IMR-90 (cell line): ENCODE measurements at regions not wholly inside any gene's neighbourhood (a gene's known extent, or its start where the extent isn't known, plus 50 kb on each side); places are given as distances from the start of the nearest gene placed in this dataset.

ENCODE experiments used
- ATAC-seq: fragments of 200-7000 bp; cut with Tn5 transposase; 2 replicates; pipeline ENCODE4 v1.9.1; 2020; ENCODE audit warnings: low read depth, mild to moderate bottlenecking, moderate library complexity
- BruUV-seq: library from RNA; stranded (reverse); fragments of 400-500 nt; replicated peaks from 2 replicates; lab custom pipeline; 2021; lab: Mats Ljungman, UMichigan
- CTCF ChIA-PET: fragments of 300-600 bp; formaldehyde crosslinking; extraction: SDS; loops from one replicate; lab custom pipeline; 2021; ENCODE audit warnings: antibody characterized with exemption; lab: Yijun Ruan, JAX
- POLR2A ChIA-PET: fragments of 300-600 bp; sonication (Branson Sonifier 250); formaldehyde crosslinking; loops from one replicate; lab custom pipeline; 2022; ENCODE audit warnings: antibody characterized with exemption; ENCODE audit not compliant: unreplicated experiment; lab: Charles Lee
- DNase-seq: peaks from one replicate; pipeline ENCODE4 v3.0.0; 2013
- H2AFZ ChIP-seq: replicated peaks from 2 replicates; pipeline ENCODE3; 2013; ENCODE audit warnings: low read length, mild to moderate bottlenecking; ENCODE audit not compliant: poor library complexity
- H2AK5ac ChIP-seq: 2 replicates; pipeline ENCODE4 v1.6.1; 2013; ENCODE audit warnings: low read depth, low read length, inconsistent platforms
- H2AK9ac ChIP-seq: replicated peaks from 2 replicates; pipeline ENCODE3; 2013; ENCODE audit warnings: mild to moderate bottlenecking, low read depth, low read length, moderate library complexity; ENCODE audit not compliant: poor library complexity
- H2BK120ac ChIP-seq: 2 replicates; pipeline ENCODE4 v1.6.1; 2013; ENCODE audit warnings: low read depth, low read length, inconsistent platforms
- H2BK15ac ChIP-seq: 3 replicates; pipeline ENCODE4 v1.6.1; 2013; ENCODE audit warnings: low read depth, low read length, inconsistent platforms
- H2BK20ac ChIP-seq: 2 replicates; pipeline ENCODE4 v1.6.1; 2013; ENCODE audit warnings: low read depth, mild to moderate bottlenecking, inconsistent platforms, low read length, moderate library complexity
- H2BK5ac ChIP-seq: 2 replicates; pipeline ENCODE4 v1.6.1; 2013; ENCODE audit warnings: mild to moderate bottlenecking, low read depth, low read length, inconsistent platforms; ENCODE audit not compliant: poor library complexity, severe bottlenecking
- H3K14ac ChIP-seq: replicated peaks from 2 replicates; pipeline ENCODE4 v1.6.1; 2013; ENCODE audit warnings: low read depth, low read length, inconsistent platforms
- H3K18ac ChIP-seq: 2 replicates; pipeline ENCODE4 v1.6.1; 2013; ENCODE audit warnings: low read depth, low read length, control low read depth
- H3K23ac ChIP-seq: 2 replicates; pipeline ENCODE4 v1.6.1; 2013; ENCODE audit warnings: low read depth, low read length, inconsistent platforms
- H3K27ac ChIP-seq: 2 replicates; pipeline ENCODE4 v1.5.1; 2013; ENCODE audit warnings: mild to moderate bottlenecking, control low read depth, low read length; ENCODE audit not compliant: insufficient read depth
- H3K27me3 ChIP-seq: 2 replicates; pipeline ENCODE4 v1.6.1; 2013; ENCODE audit warnings: low read length; ENCODE audit not compliant: control insufficient read depth, insufficient read depth
- H3K36me3 ChIP-seq: 2 replicates; pipeline ENCODE4 v1.6.1; 2013; ENCODE audit warnings: low read length, mixed read lengths; ENCODE audit not compliant: control insufficient read depth, insufficient read depth
- H3K4ac ChIP-seq: 2 replicates; pipeline ENCODE4 v1.6.1; 2013; ENCODE audit warnings: low read depth, low read length, inconsistent platforms
- H3K4me1 ChIP-seq: 2 replicates; pipeline ENCODE4 v1.6.1; 2013; ENCODE audit warnings: low read length, mixed read lengths; ENCODE audit not compliant: control insufficient read depth, insufficient read depth
- H3K4me2 ChIP-seq: 2 replicates; pipeline ENCODE4 v1.6.1; 2013; ENCODE audit warnings: low read depth, mild to moderate bottlenecking, control low read depth, low read length, moderate library complexity
- H3K4me3 ChIP-seq: 2 replicates; pipeline ENCODE4 v1.5.1; 2013; ENCODE audit warnings: low read depth, mild to moderate bottlenecking, control low read depth, low read length, moderate library complexity; ENCODE audit not compliant: insufficient read depth
- H3K56ac ChIP-seq: 2 replicates; pipeline ENCODE4 v1.6.1; 2013; ENCODE audit warnings: low read length, inconsistent platforms; ENCODE audit not compliant: insufficient read depth; ENCODE audit errors: extremely low read depth
- H3K79me1 ChIP-seq, 2 experiments: 2 replicates each; pipeline ENCODE4 v1.6.1; 2013; ENCODE audit warnings: low read length in 2 of 2, inconsistent platforms in 1 of 2, low read depth in 1 of 2
- H3K9ac ChIP-seq: 2 replicates; pipeline ENCODE4 v1.6.1; 2013; ENCODE audit warnings: low read depth, low read length, control low read depth
- H3K9me1 ChIP-seq: 2 replicates; pipeline ENCODE4 v1.6.1; 2013; ENCODE audit warnings: low read length, inconsistent platforms; ENCODE audit not compliant: insufficient read depth
- H3K9me3 ChIP-seq: 2 replicates; pipeline ENCODE4 v1.6.1; 2013; ENCODE audit warnings: low read length; ENCODE audit not compliant: control insufficient read depth, insufficient read depth
- H4K20me1 ChIP-seq: 2 replicates; pipeline ENCODE4 v1.6.1; 2013; ENCODE audit warnings: low read length, inconsistent platforms; ENCODE audit not compliant: insufficient read depth
- H4K5ac ChIP-seq: 2 replicates; pipeline ENCODE4 v1.6.1; 2013; ENCODE audit warnings: mild to moderate bottlenecking, low read depth, low read length, control low read depth
- H4K8ac ChIP-seq, 2 experiments: 2 replicates each; pipeline ENCODE4 v1.6.1; 2013; ENCODE audit warnings: low read depth in 2 of 2, low read length in 2 of 2, control low read depth in 1 of 2, inconsistent platforms in 1 of 2
- H4K91ac ChIP-seq: 2 replicates; pipeline ENCODE4 v1.6.1; 2013; ENCODE audit warnings: low read depth, low read length, inconsistent platforms; ENCODE audit not compliant: insufficient read depth
- BHLHE40 ChIP-seq: fragments of 150-350 bp; IDR thresholded peaks from 2 replicates; pipeline ENCODE4 v1.6.1; 2016; ENCODE audit warnings: mild to moderate bottlenecking, low read depth, low read length
- MAZ ChIP-seq: IDR thresholded peaks from 2 replicates; pipeline ENCODE4 v1.6.1; 2012; ENCODE audit warnings: low read depth, mild to moderate bottlenecking, low read length, improper control_type of control experiment, moderate library complexity, borderline replicate concordance
- NFE2L2 ChIP-seq: fragments of 150-350 bp; IDR thresholded peaks from 2 replicates; pipeline ENCODE4 v1.6.1; 2016; ENCODE audit warnings: low read depth, mild to moderate bottlenecking, low read length
- POLR2A ChIP-seq: IDR thresholded peaks from 2 replicates; pipeline ENCODE4 v1.6.1; 2012; ENCODE audit warnings: mild to moderate bottlenecking, low read depth, low read length
- RFX5 ChIP-seq: IDR thresholded peaks from 2 replicates; pipeline ENCODE4 v1.8.0; 2012; ENCODE audit warnings: low read depth, mild to moderate bottlenecking, low read length, moderate library complexity
- SMC3 ChIP-seq: fragments of 150-350 bp; IDR thresholded peaks from 2 replicates; pipeline ENCODE4 v1.6.1; 2016; ENCODE audit warnings: low read depth, mild to moderate bottlenecking, antibody characterized with exemption, low read length, moderate library complexity
- WGBS, 2 experiments: methylation state at CpG; one replicate each; pipeline versions ENCODE4 v1.1.5 to v1.1.7; 2013; ENCODE audit warnings: missing lambda C conversion rate in 2 of 2; ENCODE audit not compliant: insufficient read length in 1 of 2; ENCODE audit errors: extremely low coverage in 2 of 2; 5-methylcytosine and 5-hydroxymethylcytosine counted together
- dilution Hi-C: fragments of 300-500 bp; cut with HindIII; formaldehyde crosslinking; loops from one replicate; pipeline ENCODE4 v1.14.3; 2018; ENCODE audit warnings: low sequenced_read_pairs; ENCODE audit not compliant: unreplicated experiment
- in situ Hi-C: fragments of 300-500 bp; cut with MboI; formaldehyde crosslinking; loops from 3 replicates; pipeline ENCODE4 v1.14.3; 2019; ENCODE audit warnings: low sequenced_read_pairs, inconsistent platforms, mixed read lengths
- intact Hi-C: fragments of 100-400 bp; cut with micrococcal nuclease; formaldehyde crosslinking; loops from 2 replicates; pipeline ENCODE4 v1.10.0; 2022
- TF ChIP-seq, protein P1 (sequence below): fragments of 150-350 bp; IDR thresholded peaks from 2 replicates; pipeline ENCODE4 v1.6.1; 2016; ENCODE audit warnings: low read depth, mild to moderate bottlenecking, low read length, moderate library complexity, borderline replicate concordance

DNA sequence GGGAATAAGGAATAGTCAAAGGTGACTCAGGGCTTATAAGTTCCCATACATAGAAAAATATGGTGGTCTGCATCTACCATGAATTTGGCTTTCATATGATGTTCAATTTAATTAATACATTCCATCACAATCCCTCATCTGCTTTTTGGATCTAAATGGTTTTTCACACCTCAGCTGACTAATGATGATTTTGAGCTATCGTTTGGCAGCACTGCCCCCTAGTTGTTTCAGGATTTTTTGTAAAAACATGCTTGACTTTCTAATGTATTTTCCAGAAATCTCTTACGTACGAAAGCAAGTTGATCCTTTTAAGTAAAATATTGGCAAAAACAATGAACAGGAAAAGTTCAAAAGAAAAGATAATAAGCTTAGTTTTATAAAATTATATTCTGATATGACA is 408.6 kb upstream of the ADGRB3 start:
- Histone ChIP-seq H2AK5ac (no peak overlapping the region), H3K4ac (no peak overlapping the region), H3K23ac (no peak overlapping the region), H3K56ac (no peak overlapping the region), H3K4me1 (no peaks in the 10 kb centered on the region), H2BK15ac (no peak overlapping the region), H2BK120ac (no peak overlapping the region), H3K27ac (no peak overlapping the region), H3K4me2 (no peak overlapping the region), H3K27me3 (no peaks in the 10 kb centered on the region), H2BK5ac (no peak overlapping the region), H4K91ac (no peak overlapping the region), H3K9me1 (no peaks in the 10 kb centered on the region), H3K4me3 (no peak overlapping the region), H2AK9ac (no peak overlapping the region), H4K8ac (no peak overlapping the region), H4K5ac (no peak overlapping the region), H3K79me1 (no peaks in the 10 kb centered on the region), H3K9ac (no peak overlapping the region), H3K18ac (no peak overlapping the region), H3K36me3 (no peaks in the 10 kb centered on the region), H2BK20ac (no peak overlapping the region), H3K9me3 (peaks cover 5% of the 10 kb centered on the region; the same call in 1 of the 2 replicates), H2AFZ (no peak overlapping the region), H4K20me1 (no peaks in the 10 kb centered on the region), H3K14ac (no peak overlapping the region)
- POLR2A ChIA-PET = no interaction called here
- dilution Hi-C loops = no loop called here
- in situ Hi-C loops = no loop called here
- CTCF ChIA-PET = no interaction called here
- TF ChIP-seq RFX5 (no peak), NFE2L2 (no peak), POLR2A (no peak), BHLHE40 (no peak), MAZ (no peak), SMC3 (no peak)
- TF ChIP-seq, protein P1, sequence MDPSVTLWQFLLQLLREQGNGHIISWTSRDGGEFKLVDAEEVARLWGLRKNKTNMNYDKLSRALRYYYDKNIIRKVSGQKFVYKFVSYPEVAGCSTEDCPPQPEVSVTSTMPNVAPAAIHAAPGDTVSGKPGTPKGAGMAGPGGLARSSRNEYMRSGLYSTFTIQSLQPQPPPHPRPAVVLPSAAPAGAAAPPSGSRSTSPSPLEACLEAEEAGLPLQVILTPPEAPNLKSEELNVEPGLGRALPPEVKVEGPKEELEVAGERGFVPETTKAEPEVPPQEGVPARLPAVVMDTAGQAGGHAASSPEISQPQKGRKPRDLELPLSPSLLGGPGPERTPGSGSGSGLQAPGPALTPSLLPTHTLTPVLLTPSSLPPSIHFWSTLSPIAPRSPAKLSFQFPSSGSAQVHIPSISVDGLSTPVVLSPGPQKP = no peak
- WGBS, 2 experiments = no CpG with 5 or more reads among the region's 3 CpGs
- ATAC-seq = no peak
- no TSS peak for BruUV-seq
- no peak for DNase-seq
- intact Hi-C loops = no loop called here
